ENCODE measurements at regions not wholly inside any gene's neighbourhood (a gene's known extent, or its start where the extent isn't known, plus 50 kb on each side); places are given as distances from the start of the nearest gene placed in this dataset.

DNA sequence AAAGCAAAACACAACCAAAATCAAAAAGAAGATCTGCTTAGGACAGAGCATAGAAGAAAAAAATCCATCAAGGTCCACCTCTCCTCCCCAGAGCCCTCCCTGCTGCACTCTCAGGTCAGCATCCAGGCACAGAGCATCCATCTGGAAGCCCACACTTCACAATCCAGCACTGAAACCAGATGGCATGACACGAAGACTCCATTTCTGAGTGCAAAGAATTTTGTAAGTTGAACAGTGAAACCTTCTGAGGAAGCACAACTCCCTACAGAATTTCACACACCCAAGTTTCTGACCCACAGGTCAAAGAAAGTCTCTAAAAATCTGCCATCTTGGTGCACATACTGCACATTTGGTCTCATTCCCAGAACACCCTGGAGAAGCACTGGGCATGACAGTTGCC lies 128.8 kb upstream of the STXBP5 start:
- TF ChIP-seq, protein P1, sequence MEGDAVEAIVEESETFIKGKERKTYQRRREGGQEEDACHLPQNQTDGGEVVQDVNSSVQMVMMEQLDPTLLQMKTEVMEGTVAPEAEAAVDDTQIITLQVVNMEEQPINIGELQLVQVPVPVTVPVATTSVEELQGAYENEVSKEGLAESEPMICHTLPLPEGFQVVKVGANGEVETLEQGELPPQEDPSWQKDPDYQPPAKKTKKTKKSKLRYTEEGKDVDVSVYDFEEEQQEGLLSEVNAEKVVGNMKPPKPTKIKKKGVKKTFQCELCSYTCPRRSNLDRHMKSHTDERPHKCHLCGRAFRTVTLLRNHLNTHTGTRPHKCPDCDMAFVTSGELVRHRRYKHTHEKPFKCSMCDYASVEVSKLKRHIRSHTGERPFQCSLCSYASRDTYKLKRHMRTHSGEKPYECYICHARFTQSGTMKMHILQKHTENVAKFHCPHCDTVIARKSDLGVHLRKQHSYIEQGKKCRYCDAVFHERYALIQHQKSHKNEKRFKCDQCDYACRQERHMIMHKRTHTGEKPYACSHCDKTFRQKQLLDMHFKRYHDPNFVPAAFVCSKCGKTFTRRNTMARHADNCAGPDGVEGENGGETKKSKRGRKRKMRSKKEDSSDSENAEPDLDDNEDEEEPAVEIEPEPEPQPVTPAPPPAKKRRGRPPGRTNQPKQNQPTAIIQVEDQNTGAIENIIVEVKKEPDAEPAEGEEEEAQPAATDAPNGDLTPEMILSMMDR (IDR thresholded peaks at IDR 0.05), result no peak
- no peak for TF ChIP-seq POLR2A (IDR thresholded peaks at IDR 0.05)

All from esophagus squamous epithelium (tissue), 4 donors.